Hepatocyte (in vitro differentiated cells): ENCODE measurements at regions not wholly inside any gene's neighbourhood (a gene's known extent, or its start where the extent isn't known, plus 50 kb on each side); places are given as distances from the start of the nearest gene placed in this dataset. TPM values are rescaled to one million over a fixed set of nuclear protein-coding genes. Genes with fewer than 3 reads are reported as not detected.
"Not testable (repeated sequence)": the region's sequence is repeated elsewhere in the genome, so short reads cannot be mapped to it uniquely, and the experiment has no call there.

Experiments used
- DNase-seq: peaks from one replicate; pipeline ENCODE4 v3.0.0-alpha.2; 2016; ENCODE audit warnings: low spot score
- H2AFZ ChIP-seq: fragments of 200-600 bp; sonication (generic); 2 replicates; pipeline ENCODE4 v1.6.0; 2016; ENCODE audit warnings: antibody characterized with exemption, mild to moderate bottlenecking
- H3K27ac ChIP-seq: fragments of 200-600 bp; sonication (generic); 2 replicates; pipeline ENCODE4 v1.5.1; 2016; ENCODE audit warnings: mild to moderate bottlenecking
- H3K27me3 ChIP-seq: fragments of 200-600 bp; sonication (generic); 2 replicates; pipeline ENCODE4 v1.6.1; 2016
- H3K36me3 ChIP-seq: fragments of 200-600 bp; sonication (generic); replicated peaks from 2 replicates; pipeline ENCODE4 v1.5.1; 2016; ENCODE audit warnings: low read depth; ENCODE audit not compliant: insufficient read depth
- H3K4me1 ChIP-seq: fragments of 200-600 bp; sonication (generic); 2 replicates; pipeline ENCODE4 v1.5.1; 2016; ENCODE audit warnings: mild to moderate bottlenecking, moderate library complexity; ENCODE audit not compliant: insufficient read depth
- H3K4me2 ChIP-seq: fragments of 200-600 bp; sonication (generic); 2 replicates; pipeline ENCODE4 v1.6.0; 2016
- H3K4me3 ChIP-seq: fragments of 200-600 bp; sonication (generic); 2 replicates; pipeline ENCODE4 v1.5.1; 2016; ENCODE audit warnings: mild to moderate bottlenecking
- H3K79me2 ChIP-seq: fragments of 200-600 bp; sonication (generic); 2 replicates; pipeline ENCODE4 v1.6.0; 2017; ENCODE audit warnings: mild to moderate bottlenecking
- H3K9me2 ChIP-seq: fragments of 200-600 bp; sonication (generic); replicated peaks from 2 replicates; pipeline ENCODE4 v1.6.0; 2017; ENCODE audit warnings: mild to moderate bottlenecking; ENCODE audit not compliant: insufficient read depth
- H3K9me3 ChIP-seq: fragments of 200-600 bp; sonication (generic); 2 replicates; pipeline ENCODE4 v1.5.1; 2016; ENCODE audit warnings: low read depth, mild to moderate bottlenecking
- H4K20me1 ChIP-seq: fragments of 200-600 bp; sonication (generic); 2 replicates; pipeline ENCODE4 v1.6.0; 2016; ENCODE audit warnings: mild to moderate bottlenecking; ENCODE audit not compliant: insufficient read depth, poor library complexity, severe bottlenecking
- WGBS: methylation state at CpG from one replicate; pipeline ENCODE4 v1.1.6; 2016; ENCODE audit warnings: low lambda C conversion rate; ENCODE audit errors: missing lambda C conversion rate; 5-methylcytosine and 5-hydroxymethylcytosine counted together
- microRNA-seq: library from miRNA; unstranded; fragments of <30 nt; microRNA quantifications from one replicate; pipeline ENCODE4, GENCODE V29; 2017
- small RNA-seq: library from RNA; depleted of rRNA; stranded (forward); fragments of <200 nt; gene quantifications from one replicate; pipeline ENCODE3, GENCODE V24; 2014

DNA sequence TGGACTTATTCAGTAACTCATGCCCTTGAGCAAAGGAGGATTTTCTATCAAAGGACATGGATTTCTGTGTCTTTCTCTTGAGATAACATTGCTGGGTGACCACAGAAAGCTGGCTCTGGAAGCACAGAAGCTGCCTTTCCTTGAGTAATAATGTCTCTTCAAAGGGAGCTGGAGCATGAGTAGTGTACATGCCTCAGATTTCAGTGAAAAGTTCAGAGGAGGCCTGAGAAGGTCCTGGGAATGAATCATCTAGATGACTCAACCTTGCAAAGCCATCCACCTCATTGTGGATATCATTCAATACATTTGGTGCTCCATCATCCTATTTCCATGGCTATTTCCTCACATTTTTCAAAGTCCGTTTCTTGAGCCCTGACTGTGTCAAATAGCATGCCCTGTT lies 77.6 kb upstream of the OR4M2 start:
- not testable (repeated sequence) for H3K4me1 ChIP-seq, H3K4me2 ChIP-seq, H3K27me3 ChIP-seq, H2AFZ ChIP-seq, H3K4me3 ChIP-seq, H3K27ac ChIP-seq, H3K9me2 ChIP-seq, H4K20me1 ChIP-seq, H3K79me2 ChIP-seq, DNase-seq, H3K9me3 ChIP-seq, H3K36me3 ChIP-seq
- WGBS, result 20% methylated on average over 1 of the region's 1 CpG

DNA sequence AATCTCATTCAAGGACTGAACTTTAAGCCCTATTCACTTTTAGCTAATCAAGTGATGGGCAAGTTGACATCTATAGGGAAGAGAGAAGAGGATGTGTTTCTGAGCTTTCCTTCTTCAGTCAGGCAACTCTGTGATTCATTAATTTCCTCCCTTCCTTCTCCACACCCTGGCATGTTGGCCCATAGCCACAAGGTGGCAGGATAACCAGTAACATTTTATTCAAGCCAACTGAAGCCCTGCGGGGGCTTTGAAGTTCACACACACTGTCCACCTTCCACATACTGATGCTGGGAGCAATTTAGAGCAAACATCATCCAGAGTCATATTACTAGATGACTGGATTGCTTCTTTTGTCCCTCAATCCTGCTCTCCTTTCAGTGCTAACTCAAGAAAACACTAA lies 91.2 kb upstream of the OR4M2 start:
- not testable (repeated sequence) for H3K36me3 ChIP-seq, H3K9me2 ChIP-seq, H3K27me3 ChIP-seq, H3K4me2 ChIP-seq, H3K4me1 ChIP-seq, DNase-seq, H3K4me3 ChIP-seq, H3K27ac ChIP-seq, H3K79me2 ChIP-seq, H3K9me3 ChIP-seq, H2AFZ ChIP-seq, H4K20me1 ChIP-seq
- no CpG with 5 or more reads among the region's 1 CpG for WGBS

DNA sequence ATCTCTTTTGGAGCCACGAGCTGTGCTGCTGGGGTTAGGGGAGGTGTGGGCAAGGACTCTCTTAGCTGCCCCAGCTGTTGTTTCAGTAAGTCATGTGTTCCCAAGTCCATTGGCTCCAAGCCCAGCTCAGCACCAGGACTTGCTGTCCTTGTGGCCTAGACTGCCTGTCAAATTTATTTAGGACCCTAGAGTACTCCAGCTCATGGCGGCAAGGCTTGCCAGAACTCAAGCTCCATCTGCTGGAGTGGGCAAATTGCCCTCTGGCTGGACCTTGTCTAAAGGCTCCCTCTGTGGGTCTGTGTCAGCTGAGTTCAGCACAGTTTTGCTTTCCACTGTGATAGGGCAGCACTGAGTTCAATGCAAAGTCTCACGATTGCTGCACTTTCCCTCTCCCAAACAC lies 96.5 kb upstream of the OR4M2 start:
- H3K4me1 ChIP-seq, H3K9me2 ChIP-seq, DNase-seq, H2AFZ ChIP-seq, H3K79me2 ChIP-seq, H4K20me1 ChIP-seq, H3K27me3 ChIP-seq, H3K4me3 ChIP-seq, H3K36me3 ChIP-seq, H3K9me3 ChIP-seq, H3K27ac ChIP-seq, H3K4me2 ChIP-seq: not testable (repeated sequence)
- no CpG with 5 or more reads among the region's 3 CpGs for WGBS

DNA sequence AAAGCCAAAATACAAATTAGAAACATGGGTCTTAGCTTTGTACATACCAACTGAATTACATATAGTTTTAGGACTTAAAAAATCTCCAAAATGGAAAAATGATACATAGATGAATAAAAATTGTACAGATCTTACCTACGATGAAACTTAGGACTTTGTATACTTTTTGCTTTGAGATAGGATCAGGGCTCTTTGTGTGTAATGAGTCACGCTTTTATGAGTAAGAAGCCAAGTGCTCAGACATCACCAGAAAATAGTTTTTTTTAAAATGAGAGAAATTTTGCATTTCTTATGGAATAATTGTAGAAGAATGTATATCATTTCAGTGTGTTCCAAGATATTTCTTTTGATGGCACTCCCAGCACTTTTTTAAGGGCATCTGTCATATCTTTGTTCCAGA lies 100.4 kb upstream of the OR4M2 start:
- not testable (repeated sequence) for H4K20me1 ChIP-seq, H2AFZ ChIP-seq, H3K27ac ChIP-seq, H3K79me2 ChIP-seq, H3K27me3 ChIP-seq, H3K9me3 ChIP-seq, H3K9me2 ChIP-seq, H3K4me1 ChIP-seq, H3K4me2 ChIP-seq, H3K36me3 ChIP-seq, H3K4me3 ChIP-seq, DNase-seq
- no CpG with 5 or more reads among the region's 2 CpGs for WGBS

DNA sequence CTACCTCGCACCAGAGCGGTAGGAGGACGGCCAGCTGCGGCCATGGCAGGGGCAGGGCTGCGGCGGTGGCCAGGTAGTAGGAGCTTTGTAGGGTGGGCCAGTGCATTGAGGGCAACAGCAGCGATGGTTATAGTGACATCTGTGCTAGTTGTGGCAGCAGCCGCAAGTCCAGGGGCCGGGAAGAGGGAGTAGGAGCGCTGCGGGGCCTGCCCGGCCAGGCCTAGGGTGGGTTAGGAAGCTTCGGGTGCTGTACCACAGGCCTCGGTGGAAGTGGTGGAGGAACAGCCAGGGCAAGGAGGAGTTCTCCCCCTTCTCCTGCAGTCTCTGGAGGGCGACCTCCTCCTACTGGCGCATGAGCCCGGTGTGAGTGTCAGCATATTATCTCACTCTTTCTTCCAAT lies 76.2 kb upstream of the POTEB start:
- H3K9me2 ChIP-seq, H2AFZ ChIP-seq, H3K79me2 ChIP-seq, H3K4me3 ChIP-seq, H3K4me1 ChIP-seq, H4K20me1 ChIP-seq, H3K36me3 ChIP-seq, H3K27ac ChIP-seq, H3K4me2 ChIP-seq, H3K27me3 ChIP-seq, H3K9me3 ChIP-seq: not testable (repeated sequence)
- peak; percentile 0 for DNase-seq
- 93% methylated on average over 11 of the region's 17 CpGs for WGBS

DNA sequence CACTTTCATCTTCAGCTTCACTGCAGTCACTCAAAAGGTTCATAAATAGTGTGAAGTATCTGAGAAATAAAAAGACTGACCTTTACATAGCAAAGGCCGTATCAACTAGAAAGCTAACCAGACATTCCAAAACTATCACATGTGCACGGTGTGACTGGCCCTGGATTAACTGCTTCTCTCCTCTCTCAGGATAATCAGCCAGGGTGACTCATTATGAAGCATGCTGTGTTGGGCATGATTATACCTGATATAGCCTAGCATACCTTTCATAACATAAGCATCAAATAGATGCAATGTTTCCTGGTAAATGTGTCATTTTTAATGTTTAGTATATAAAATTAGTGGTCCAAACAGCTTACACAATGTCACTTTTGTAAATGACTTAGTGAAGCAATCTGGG lies 62.8 kb upstream of the POTEB start:
- H3K79me2 ChIP-seq, H3K27me3 ChIP-seq: not testable (repeated sequence)

More for the DNA sequence above, 62.8 kb upstream of the POTEB start:
- no CpG with 5 or more reads among the region's 2 CpGs for WGBS
- not testable (repeated sequence) for DNase-seq, H2AFZ ChIP-seq, H3K4me3 ChIP-seq, H3K27ac ChIP-seq, H3K9me3 ChIP-seq, H3K36me3 ChIP-seq, H4K20me1 ChIP-seq, H3K4me2 ChIP-seq, H3K9me2 ChIP-seq, H3K4me1 ChIP-seq

Small RNA genes lying in the stretch of these regions (microRNA-seq; reads per million reads assigned to microRNA genes)
- not detected for gene MIR5701-3

Small RNA genes lying in the stretch of these regions (small RNA-seq; reads per million reads assigned to genes)
- gene MIR5701-3, result not detected
